GM19328 (cell line): ENCODE measurements at regions not wholly inside any gene's neighbourhood (a gene's known extent, or its start where the extent isn't known, plus 50 kb on each side); places are given as distances from the start of the nearest gene placed in this dataset.

Experiments
- ATAC-seq: cut with Tn5 transposase; IDR thresholded peaks from one replicate; pipeline ENCODE4 v1.9.1; 2021; ENCODE audit warnings: mild to moderate bottlenecking, moderate library complexity; ENCODE audit not compliant: unreplicated experiment

DNA sequence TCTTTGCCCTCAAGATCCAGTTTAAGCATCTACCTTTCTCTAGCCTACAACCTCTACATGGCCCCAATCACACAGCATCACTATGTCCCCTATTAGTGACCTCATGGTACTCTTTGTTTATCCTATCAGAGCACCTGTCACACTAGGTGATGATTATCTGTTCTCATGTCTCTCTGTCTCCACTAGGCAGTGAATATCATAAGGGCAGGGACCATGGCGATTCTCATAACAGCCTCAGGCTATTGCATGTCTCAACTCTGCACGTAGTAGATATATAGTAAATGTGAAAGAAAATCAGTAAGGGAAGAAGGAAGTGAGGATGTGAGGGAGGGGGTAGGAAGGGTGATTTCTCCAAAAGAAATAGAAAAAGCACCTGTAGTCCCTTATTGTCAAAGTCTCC lies 311.0 kb downstream of the NSG2 start:
- ATAC-seq, result no peak

DNA sequence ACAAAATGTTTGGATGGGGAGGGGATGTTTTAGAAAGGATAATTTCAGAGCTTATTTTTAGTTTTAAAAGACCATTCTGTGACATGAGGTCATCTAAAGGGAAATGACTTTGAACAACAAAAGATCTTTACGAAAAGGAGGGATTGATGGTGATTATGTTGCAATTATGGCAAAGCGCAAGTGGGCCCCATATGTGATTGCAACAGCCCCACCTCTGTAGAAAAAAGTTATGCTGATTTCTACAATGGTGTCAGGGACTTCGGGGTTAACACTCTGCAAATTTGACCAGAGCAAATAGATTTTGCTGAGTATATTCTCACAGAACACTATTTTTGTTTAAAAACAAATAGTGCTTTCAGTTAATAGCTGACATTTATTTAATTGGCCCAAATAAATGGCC lies 312.8 kb downstream of the NSG2 start:
- ATAC-seq, result no peak

DNA sequence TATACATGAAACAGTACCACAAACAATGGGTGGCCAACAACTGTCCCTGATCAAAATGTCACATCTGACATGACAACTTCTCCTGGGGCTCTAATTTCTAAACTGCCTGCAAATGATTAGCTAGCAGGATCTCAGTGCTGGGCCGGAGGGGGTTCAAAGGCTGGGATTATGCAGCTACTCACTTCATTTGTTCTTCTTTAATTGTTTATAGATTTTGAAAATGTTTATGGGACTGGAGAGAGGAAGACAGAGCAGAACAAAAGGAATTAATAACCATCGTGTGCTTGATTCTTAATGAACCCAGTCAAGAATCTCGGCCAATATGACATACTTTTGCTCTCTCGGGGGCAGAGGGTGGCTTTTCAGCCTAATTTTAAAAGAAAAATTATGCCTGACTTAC lies 313.6 kb downstream of the NSG2 start:
- no peak for ATAC-seq

DNA sequence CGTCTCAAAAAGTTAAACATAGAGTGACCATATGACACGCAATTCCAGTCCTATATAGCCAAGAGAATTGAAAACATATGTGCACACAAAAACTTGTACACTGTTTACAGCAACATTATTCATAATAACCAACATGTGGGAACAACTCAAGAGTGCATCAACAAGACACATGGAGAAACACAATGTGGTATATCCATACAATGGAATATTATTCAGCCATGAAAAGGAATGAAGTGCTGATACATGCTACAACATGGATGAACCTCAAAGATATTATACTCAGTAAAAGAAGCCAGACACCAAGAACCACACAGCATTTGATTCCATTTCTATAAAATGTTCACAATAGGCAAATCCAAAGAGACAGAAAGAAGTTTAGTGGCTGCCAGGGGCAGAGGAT lies 317.0 kb downstream of the NSG2 start:
- ATAC-seq, result no peak

DNA sequence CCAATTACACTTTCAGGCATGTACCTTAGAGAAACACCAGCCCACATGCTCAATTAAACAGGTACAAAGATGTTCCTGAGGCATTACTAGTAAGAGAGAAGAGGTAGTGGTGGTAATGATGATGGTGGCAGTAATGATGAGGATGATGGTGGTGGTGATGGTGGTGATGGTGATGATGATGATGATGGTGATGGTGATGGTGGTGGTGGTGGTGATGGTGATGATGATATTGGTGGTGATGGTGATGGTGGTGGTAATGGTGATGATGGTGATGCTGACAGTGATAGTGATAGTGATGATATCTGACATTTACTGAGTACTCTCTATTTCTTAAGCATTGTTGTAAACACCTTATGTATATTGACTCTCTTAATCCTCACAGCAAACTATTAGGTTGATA lies 318.4 kb downstream of the NSG2 start:
- ATAC-seq, result no peak

DNA sequence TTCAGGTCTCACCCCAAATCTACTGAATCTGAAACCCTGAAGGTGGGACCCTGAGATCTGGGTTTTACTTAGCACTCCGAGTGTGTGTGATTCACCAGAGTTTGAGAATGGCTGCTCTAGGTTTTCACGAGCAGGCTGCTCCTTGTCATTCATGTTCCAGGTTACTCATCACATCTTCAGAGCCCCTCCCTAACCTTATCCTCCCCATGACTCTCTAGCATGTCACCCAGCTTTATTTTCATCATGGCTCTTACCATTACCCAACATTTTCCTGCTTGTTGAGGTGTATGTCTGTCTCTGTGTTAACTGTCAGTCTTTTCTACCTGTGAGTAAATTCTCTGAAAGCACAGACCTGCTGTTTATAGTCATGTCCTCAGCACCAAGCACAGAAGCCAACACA lies 319.2 kb downstream of the NSG2 start:
- no peak for ATAC-seq

DNA sequence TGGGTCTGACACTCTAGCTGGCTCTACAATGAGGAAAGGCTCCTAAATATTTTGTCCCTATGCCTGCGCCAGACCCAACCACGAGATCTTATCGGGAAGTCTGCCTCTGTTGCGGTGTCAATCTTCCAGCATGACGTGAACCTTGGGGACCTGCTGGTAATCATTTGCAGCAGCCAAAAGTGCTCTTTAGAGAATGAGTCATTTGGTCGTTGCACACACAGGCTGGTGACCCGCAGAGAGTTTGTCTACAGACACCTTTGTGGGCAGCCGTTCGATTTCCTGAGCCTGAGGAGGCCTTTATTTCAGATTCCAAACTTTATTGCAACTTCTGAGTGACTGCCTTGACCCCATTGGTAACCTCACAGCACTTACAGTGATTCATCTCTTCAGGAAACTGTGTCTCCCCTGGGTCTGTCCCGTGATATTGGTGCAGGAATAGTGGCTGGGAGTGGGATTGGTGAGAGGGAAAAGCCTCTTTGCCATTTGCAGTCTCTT lies 326.1 kb downstream of the NSG2 start:
- no peak for ATAC-seq

DNA sequence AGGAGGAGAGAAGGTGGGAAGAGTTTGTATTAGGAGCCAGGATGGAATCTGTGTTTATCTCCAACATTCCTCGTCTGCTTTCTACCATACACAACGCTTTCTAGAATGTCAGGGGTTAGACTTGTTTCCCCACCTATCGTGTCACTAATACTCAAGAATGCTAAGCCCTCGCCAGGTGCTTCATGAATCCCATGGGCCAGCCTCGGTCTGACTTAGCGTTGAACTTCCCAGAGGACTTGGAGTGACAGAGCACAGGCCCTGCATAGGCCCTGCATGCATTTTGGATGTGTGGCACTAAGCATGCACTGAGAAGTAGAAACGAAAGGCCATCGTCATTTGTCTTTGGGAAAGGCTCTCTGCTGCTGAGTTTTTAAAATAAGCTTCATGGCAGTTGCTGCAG lies 328.7 kb downstream of the NSG2 start:
- ATAC-seq, result no peak

DNA sequence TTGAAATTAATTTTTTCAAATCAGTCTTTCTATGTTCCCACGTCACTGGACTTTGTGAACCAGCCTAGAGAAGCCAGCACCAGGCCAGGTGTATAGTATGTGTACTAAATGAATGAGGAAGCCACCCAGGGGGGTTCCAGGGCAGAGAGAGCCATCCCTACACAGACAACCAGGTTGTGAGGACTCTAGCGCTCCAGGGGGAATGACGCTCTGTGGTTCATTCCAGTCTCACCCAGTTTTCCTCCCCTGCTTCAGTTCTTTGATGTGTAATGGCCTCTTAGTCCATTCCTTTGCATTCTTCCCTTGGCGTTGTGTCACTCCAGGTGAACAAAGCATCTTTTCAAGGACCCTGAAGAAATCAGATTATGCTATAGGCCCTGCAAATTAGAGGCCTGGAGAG lies 330.6 kb downstream of the NSG2 start:
- no peak for ATAC-seq

DNA sequence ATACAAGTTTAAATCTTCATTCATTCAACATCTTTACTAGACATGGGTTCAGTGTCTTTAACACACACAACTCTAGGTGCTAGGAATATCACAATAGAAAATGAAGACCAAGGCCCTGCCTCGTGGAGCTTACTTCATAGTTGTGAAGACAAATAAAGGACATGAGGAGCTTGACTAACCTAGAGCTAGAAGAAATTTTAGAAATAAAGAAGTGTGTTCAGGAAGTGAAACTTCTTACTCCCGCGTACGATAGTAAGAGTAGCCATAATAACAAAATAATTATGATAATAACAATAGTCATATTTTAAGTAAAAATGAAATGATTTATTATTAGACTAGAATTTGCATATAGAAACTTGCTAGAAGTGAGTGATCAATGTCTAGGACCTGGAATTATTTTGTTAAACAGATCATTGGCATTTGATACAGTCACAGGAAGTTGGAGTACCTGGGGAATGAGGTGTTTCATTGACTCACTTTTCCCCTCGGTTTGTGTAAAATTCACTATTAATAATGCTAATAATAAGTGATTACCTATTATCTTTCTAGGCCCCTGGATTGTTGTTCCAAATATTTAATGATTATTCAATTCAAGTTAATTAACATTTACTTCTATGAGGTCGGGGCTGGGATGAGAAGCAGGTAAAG lies 331.3 kb downstream of the NSG2 start:
- ATAC-seq, result no peak

DNA sequence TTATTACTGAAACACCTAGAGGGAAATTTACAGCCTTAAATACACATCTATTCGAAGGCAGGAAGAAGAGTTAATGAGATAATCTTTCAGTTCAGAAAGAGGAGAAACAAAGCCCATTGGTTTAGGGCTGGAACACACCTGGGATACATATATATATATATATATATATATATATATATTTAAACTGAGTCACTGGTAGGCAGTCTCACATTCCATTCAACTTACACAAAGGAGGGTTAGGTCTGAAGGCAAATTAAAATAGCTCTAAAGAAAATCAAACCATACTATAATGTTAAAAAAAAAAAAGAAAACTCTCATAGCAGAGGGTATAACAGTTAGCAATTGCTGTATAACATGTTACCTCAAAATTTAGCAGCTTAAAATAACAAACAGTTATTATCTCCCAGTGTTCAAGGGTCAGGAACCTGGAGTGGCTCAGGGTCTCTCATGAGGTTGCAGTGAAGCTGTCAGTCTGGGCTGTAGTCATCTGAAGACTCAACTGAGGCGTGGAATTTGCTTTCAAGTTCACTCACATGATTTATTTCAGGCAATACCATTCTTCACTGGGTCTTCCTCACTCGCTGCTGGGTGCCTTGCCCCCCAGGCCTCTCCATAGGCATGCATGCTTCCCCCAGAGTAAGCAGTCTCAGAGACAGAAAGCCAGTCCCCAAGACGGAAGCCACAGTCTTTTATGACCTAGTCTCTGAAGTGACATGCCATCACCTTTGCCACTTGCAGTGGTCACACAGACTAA lies 332.8 kb downstream of the NSG2 start:
- no peak for ATAC-seq

DNA sequence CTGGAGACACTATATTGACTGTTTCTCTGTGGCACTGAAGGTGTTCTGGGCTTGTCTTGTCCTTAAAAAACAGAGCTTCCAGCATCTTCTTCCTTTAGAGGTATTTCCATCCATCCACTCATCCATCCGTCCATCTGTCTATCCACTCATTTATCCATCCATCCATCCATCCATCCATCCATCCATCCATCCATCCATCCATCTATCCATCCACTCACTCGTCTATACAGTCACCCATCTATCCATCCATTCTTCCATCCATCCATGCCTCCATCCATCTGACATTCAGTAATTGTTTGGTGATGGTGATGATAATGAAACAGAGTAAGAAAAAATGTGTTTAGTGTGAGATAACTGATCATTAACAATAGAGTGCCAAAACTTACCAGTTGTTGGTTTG lies 334.8 kb downstream of the NSG2 start:
- ATAC-seq, result no peak

DNA sequence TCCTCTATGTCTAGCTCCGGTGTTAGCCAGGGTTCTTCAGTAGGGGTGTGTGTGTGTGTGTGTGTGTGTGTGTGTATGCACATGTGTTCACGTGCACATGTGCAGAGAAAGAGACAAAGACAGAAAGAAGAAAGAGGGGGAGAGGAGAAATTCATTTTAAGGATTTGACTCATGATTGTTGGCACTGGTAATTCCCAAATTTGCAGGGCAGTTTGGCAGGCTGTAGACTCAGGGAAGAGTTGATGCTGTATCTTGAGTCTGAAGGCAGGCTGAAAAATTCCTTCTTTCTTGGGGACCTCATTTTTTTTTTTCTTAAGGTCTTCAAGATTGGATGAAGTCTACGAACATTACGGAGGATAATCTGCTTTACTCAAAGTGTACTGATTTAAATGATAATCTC lies 335.7 kb downstream of the NSG2 start:
- ATAC-seq, result no peak

DNA sequence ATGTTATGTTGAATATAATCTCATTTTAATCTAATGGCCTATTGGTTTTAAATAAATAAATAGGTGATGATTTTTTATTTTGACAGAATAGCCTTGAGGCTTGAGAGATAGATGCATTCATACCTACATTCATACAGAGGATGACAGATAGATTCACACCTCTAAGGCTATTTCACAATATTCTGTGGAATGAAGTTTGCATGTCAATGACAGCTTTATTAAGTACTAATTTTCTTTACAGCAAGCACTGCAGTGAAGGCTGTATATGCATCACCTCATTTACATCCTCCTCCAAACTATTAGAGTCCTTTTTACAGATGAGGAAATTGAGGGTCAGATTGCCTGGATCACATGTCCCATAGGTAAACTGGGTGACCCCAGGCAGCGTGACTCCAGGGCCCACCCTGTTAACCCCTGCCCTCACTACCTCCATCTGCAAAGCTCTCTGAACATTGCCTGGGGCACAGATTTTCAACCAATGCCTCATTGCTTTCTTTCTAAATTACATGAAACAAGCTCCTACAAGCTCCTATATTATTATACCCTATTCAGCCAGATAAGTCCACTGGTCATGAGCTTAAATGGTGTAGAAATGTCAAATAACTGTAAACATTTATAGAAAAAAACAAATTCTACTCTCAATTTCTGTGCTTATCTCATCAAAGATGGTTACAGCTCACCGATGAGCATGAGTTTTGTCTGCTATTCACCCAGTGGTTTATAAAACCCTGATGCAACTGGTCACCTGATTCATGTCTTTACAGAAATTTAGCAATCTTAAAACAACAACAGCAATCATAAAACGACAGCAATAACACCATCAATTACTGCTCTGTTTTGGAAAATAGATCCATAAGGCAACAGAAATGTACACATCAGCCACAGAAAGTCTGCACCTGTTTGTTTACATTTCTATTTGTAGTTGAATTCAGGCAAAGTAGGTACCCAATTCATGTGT lies 338.0 kb downstream of the NSG2 start:
- ATAC-seq, result no peak

DNA sequence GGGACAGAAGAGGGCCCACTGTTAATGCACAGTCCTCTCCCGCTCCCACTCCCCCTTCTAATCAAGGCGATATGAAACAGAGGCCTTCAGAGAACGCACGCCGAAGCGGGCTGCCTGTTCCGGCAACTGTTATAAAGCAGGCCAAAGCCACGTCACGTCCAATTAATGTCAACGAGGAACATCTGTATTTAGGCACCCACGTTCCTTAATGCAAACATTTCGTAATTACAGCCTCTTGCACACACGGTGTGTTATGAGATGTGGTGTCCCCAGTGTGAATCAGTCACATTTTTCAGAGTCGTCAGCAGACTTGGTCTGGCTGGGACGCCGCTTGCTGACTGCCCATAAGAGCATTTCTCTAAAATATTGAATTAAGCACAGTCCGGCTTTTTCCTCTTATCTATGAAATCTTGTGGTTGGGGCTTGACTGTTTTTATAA lies 339.0 kb downstream of the NSG2 start:
- ATAC-seq, result no peak

DNA sequence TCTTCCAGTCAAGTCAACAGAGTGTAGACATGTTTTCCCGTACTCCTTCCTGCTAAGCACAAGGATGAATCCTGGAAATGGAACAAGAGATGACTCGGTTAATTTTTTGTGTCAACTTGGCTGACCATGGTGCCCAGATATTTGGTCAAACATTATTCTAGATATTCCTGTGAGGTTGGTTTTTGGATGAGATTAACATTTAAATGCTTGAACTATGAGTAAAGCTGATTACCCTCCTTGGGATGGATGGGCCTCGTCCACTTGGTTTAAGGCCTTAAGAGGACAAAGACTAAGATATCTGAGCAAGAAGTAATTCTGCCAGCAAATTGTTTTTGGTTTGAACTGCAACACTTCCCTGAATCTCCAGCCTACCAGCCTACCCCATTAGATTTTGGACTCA lies 338.1 kb upstream of the MSX2 start:
- no peak for ATAC-seq

DNA sequence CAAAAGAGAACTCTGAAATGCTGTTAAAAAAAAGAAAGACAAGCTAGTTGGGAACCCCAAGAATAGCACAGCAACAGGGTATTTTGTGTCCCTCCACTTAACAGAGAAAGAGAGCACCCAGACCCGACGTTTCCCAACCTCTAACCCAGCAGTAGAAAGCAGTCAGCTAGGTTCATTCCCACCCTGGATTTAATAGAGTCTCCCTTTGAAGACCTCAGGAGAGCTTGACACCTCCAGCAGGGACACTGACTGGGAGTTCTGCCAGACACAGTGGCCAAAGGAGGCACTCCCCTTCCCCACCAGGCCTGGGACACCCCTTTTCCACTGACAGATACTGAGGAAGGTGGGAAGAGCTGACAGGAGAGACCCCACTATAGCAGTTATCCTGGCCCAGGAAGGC lies 337.5 kb upstream of the MSX2 start:
- ATAC-seq, result no peak

DNA sequence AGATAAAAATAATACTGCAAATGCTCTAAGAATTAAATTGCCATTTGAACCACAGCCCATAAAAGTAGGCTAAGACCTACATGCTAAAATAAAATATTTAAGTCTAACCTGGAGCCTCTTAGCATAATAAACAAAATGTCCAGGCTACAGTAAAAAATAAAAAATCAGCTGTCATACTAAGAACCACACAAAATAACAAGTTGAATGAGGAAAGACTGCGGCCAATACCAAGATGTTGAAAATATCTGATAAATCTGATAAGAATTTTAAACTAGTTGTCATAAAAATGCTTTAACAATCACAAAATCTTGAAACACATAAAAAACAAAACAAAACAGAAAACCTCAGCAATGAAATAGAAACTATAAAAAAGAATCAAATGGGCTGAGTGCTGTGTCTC lies 336.9 kb upstream of the MSX2 start:
- ATAC-seq, result no peak

DNA sequence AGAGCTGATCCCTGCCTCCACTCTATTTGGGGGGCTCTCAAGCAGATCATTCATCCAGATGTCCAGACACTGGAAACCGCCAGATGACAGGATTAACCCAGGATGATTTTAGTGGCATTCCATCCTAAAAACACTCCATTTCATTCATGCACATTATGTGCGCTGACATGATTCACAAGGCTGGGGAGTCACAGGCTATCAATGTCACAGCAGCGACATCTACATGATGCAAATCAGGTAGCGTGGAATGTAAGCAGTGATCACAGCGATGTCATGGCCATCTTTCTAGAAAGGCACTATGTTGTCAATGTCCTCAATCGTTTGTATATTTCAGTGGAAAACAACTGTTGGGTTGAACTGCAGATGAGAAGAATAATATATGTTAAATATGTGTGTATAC lies 331.5 kb upstream of the MSX2 start:
- ATAC-seq, result no peak

DNA sequence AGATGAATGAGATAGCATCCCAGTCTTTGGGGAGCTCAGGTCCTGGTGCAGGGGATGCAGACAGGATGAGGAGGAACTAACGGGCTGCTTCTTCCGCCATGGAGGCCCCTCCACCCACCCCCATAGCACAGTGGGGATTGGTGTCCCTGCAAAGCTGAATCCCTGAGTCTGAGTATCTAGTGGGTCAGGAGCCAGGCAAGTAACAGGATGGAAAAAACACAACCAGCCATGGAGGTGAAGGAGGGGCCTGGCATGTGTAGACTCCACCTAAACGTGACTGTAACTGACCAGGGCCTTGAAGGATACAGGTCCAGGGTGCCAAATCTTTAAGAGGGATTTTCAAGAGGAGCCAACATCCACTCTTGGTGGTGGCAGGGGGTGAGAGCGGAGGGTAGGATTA lies 327.8 kb upstream of the MSX2 start:
- no peak for ATAC-seq

DNA sequence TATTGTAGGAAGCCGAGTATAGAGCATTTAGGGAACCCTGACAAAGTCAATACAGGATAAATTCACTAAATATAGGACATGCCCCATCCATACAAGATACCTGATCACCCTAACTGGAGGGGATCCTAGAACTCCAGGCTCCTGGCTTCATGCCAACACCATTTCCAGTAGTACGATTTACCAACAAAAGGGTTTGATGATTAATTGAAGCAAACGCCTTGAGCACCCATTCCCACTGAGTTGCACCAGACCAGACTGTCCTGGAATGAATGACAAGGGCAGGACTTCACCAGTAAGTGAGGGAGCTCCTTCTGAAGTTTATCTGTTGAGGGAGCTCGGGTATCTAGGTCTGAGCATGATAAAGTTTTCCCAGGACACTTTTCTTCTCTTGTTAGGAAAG lies 327.2 kb upstream of the MSX2 start:
- ATAC-seq, result no peak

DNA sequence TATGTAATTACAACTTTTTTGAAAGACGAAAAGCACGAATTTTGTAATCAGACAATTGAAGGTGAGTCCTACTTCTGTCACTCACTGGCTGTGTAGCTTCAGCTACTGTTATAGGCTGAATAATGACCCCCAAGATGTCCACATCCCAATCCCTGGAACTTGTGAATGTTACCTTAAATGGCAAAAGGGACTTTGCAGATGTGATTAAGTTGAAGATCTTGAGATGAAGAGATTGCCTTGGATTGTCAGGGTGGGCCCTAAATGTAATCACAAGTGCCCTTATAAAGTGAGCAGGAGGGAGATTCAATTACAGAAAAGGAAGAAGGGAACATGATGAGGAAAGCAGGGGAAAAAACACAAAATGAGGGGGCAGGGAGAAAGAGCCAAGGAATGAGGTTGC lies 326.2 kb upstream of the MSX2 start:
- no peak for ATAC-seq
